Tibial artery (tissue), 4 donors: ENCODE measurements at regions not wholly inside any gene's neighbourhood (a gene's known extent, or its start where the extent isn't known, plus 50 kb on each side); places are given as distances from the start of the nearest gene placed in this dataset.

Source experiments
- DNase-seq, 2 donors: peaks; one replicate each; pipeline ENCODE4 v3.0.0-alpha.2; 2019
- H3K27ac ChIP-seq, 2 donors: fragments of 200-600 bp; sonication (generic) in 1 of 2; 1 replicate in 1 of 2; 2 replicates in 1 of 2; pipeline ENCODE4 v1.5.1; 2018 to 2019; ENCODE audit warnings: mild to moderate bottlenecking in 1 of 2
- H3K27me3 ChIP-seq, 2 donors: fragments of 200-600 bp; sonication (generic) in 1 of 2; one replicate each; pipeline versions ENCODE4 v1.5.1 to v1.6.0; 2016 to 2019
- H3K36me3 ChIP-seq, 3 donors: fragments of 200-600 bp; sonication (generic) in 2 of 3; one replicate each; pipeline ENCODE4 v1.5.1; 2016 to 2019; ENCODE audit warnings: mild to moderate bottlenecking in 2 of 3
- H3K4me1 ChIP-seq, 4 donors: fragments of 200-600 bp; sonication (generic) in 2 of 4; 1 replicate in 3 of 4; 2 replicates in 1 of 4; pipeline ENCODE4 v1.5.1; 2016 to 2019
- H3K4me3 ChIP-seq, 2 donors: fragments of 200-600 bp; sonication (generic) in 1 of 2; 1 replicate in 1 of 2; 2 replicates in 1 of 2; pipeline ENCODE4 v1.5.1; 2018 to 2019; ENCODE audit warnings: mild to moderate bottlenecking in 2 of 2
- H3K9me3 ChIP-seq, 3 donors: fragments of 200-600 bp; sonication (generic) in 1 of 3; one replicate each; pipeline ENCODE4 v1.5.1; 2016 to 2019
- CTCF ChIP-seq, 2 experiments: fragments of 200-600 bp in 1 of 2; fragments of 450-650 bp in 1 of 2; IDR thresholded peaks; one replicate each; pipeline ENCODE4 v1.5.1; 2017 to 2019; ENCODE audit warnings: antibody characterized with exemption in 2 of 2, mild to moderate bottlenecking in 1 of 2, moderate library complexity in 1 of 2
- intact Hi-C: fragments of 100-400 bp; cut with DNase I; formaldehyde crosslinking; loops from one replicate; pipeline ENCODE4 v1.15.0; 2023; ENCODE audit warnings: low total_unique reads

- H3K27ac ChIP-seq, result no peak overlapping the region
- peak in 1 of 2 experiments; percentile 31 for TF ChIP-seq CTCF (IDR thresholded peaks at IDR 0.05)
- H3K36me3 ChIP-seq, result no peaks in the 10 kb centered on the region
- intact Hi-C loops, result no loop called here
- no peaks in the 10 kb centered on the region for H3K4me1 ChIP-seq
- DNase-seq, result no peak
- H3K27me3 ChIP-seq, result no peaks in the 10 kb centered on the region
- no peak overlapping the region for H3K4me3 ChIP-seq
- no peaks in the 10 kb centered on the region for H3K9me3 ChIP-seq
These were observed 273.6 kb downstream of the PAX3 start for GRCh38 chr2:222024932-222025880.

GRCh38 chr2:222017252-222017850, 281.4 kb downstream of the PAX3 start:
- no peak for TF ChIP-seq CTCF (IDR thresholded peaks at IDR 0.05)
- no peaks in the 10 kb centered on the region for H3K4me1 ChIP-seq
- no peaks in the 10 kb centered on the region for H3K36me3 ChIP-seq
- no peak overlapping the region for H3K4me3 ChIP-seq
- intact Hi-C loops, result no loop called here
- DNase-seq, result no peak
- no peaks in the 10 kb centered on the region for H3K9me3 ChIP-seq
- H3K27ac ChIP-seq, result no peak overlapping the region
- H3K27me3 ChIP-seq, result peaks cover 0 to 5% of the 10 kb centered on the region in 2 donors

GRCh38 chr2:222013889-222014288, 284.9 kb downstream of the PAX3 start:
- no peaks in the 10 kb centered on the region for H3K9me3 ChIP-seq
- intact Hi-C loops, result no loop called here
- no peak for DNase-seq
- H3K4me1 ChIP-seq, result no peaks in the 10 kb centered on the region
- no peaks in the 10 kb centered on the region for H3K36me3 ChIP-seq
- no peak overlapping the region for H3K4me3 ChIP-seq
- peaks cover 0 to 8% of the 10 kb centered on the region in 2 donors for H3K27me3 ChIP-seq
- TF ChIP-seq CTCF (IDR thresholded peaks at IDR 0.05), result no peak
- H3K27ac ChIP-seq, result no peak overlapping the region

- Histone ChIP-seq H3K27me3 (peaks cover 0 to 3% of the 10 kb centered on the region in 2 donors), H3K27ac (no peak overlapping the region), H3K9me3 (no peaks in the 10 kb centered on the region), H3K36me3 (no peaks in the 10 kb centered on the region), H3K4me3 (no peak overlapping the region), H3K4me1 (no peaks in the 10 kb centered on the region)
- intact Hi-C loops, result no loop called here
- no peak for DNase-seq
- TF ChIP-seq CTCF (IDR thresholded peaks at IDR 0.05), result no peak
These were observed 298.5 kb downstream of the PAX3 start for GRCh38 chr2:222000326-222000725.

GRCh38 chr2:221999717-222000116, 299.1 kb downstream of the PAX3 start:
- intact Hi-C loops, result no loop called here
- H3K9me3 ChIP-seq, result no peaks in the 10 kb centered on the region
- peaks cover 0 to 3% of the 10 kb centered on the region in 2 donors for H3K27me3 ChIP-seq
- no peaks in the 10 kb centered on the region for H3K36me3 ChIP-seq
- H3K27ac ChIP-seq, result no peak overlapping the region
- DNase-seq, result no peak
- no peaks in the 10 kb centered on the region for H3K4me1 ChIP-seq
- H3K4me3 ChIP-seq, result no peak overlapping the region
- TF ChIP-seq CTCF (IDR thresholded peaks at IDR 0.05), result no peak
